ENCODE measurements at regions not wholly inside any gene's neighbourhood (a gene's known extent, or its start where the extent isn't known, plus 50 kb on each side); places are given as distances from the start of the nearest gene placed in this dataset.

DNA sequence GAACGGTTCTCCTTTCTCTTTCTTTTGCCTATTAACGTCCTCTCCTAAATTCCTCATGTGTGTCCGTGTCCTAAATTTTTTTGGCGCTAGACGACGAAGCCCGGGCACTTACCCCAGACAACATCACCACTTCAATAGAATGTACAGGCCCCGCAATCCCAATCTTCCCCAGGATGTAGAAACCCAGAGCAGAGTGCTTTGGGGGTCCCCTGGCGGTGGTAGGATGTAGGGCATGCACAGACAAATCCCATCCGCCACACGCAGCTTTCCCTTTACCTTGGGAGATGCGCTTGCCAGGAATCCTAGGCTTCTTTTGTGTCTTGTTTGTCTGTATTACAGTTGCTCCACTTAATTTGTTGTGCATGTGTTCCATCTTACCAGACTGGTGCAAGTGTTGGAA, 417.3 kb upstream of the ARID1B start:
- DNase-seq (ENCODE audit: low read depth, low spot score) = no peak
- TF ChIP-seq, protein P1, sequence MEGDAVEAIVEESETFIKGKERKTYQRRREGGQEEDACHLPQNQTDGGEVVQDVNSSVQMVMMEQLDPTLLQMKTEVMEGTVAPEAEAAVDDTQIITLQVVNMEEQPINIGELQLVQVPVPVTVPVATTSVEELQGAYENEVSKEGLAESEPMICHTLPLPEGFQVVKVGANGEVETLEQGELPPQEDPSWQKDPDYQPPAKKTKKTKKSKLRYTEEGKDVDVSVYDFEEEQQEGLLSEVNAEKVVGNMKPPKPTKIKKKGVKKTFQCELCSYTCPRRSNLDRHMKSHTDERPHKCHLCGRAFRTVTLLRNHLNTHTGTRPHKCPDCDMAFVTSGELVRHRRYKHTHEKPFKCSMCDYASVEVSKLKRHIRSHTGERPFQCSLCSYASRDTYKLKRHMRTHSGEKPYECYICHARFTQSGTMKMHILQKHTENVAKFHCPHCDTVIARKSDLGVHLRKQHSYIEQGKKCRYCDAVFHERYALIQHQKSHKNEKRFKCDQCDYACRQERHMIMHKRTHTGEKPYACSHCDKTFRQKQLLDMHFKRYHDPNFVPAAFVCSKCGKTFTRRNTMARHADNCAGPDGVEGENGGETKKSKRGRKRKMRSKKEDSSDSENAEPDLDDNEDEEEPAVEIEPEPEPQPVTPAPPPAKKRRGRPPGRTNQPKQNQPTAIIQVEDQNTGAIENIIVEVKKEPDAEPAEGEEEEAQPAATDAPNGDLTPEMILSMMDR (conservative IDR thresholded peaks at IDR 0.05) = peak; percentile 21
- peaks cover 6% of the 10 kb centered on the region for H3K9me3 Mint-ChIP-seq
- H3K4me1 Mint-ChIP-seq = no peaks in the 10 kb centered on the region
- H3K27ac Mint-ChIP-seq (ENCODE audit: unreplicated experiment) = no peak overlapping the region
- H3K36me3 Mint-ChIP-seq (ENCODE audit: low read depth) = no peaks in the 10 kb centered on the region
- no peak overlapping the region for H3K4me3 Mint-ChIP-seq
- no peaks in the 10 kb centered on the region for H3K27me3 Mint-ChIP-seq (ENCODE audit: low read depth)

DNA sequence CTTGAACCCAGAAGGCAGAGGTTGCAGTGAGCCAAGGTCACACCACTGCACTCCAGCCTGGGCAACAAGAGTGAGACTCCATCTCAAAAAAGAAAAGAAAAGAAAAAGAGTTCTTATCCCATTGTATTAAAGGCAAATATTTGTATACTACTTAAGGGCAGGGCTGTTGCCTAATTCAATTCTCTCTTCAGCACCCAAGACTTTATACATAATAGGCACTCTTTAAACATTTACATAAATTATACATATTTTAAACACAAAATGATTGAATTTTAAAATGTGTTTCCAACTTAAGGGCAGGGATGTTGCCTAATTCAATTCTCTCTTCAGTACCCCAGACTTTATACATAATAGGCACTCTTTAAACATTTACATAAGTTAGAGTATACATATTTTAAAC, 424.3 kb upstream of the ARID1B start:
- peaks cover 16% of the 10 kb centered on the region for H3K9me3 Mint-ChIP-seq
- H3K36me3 Mint-ChIP-seq (ENCODE audit: low read depth) = no peaks in the 10 kb centered on the region
- H3K27ac Mint-ChIP-seq (ENCODE audit: unreplicated experiment) = no peak overlapping the region
- peaks cover 16% of the 10 kb centered on the region for H3K4me1 Mint-ChIP-seq
- no peak overlapping the region for H3K4me3 Mint-ChIP-seq
- no peaks in the 10 kb centered on the region for H3K27me3 Mint-ChIP-seq (ENCODE audit: low read depth)
- TF ChIP-seq, protein P1 (conservative IDR thresholded peaks at IDR 0.05) = no peak
- DNase-seq (ENCODE audit: low read depth, low spot score) = no peak

DNA sequence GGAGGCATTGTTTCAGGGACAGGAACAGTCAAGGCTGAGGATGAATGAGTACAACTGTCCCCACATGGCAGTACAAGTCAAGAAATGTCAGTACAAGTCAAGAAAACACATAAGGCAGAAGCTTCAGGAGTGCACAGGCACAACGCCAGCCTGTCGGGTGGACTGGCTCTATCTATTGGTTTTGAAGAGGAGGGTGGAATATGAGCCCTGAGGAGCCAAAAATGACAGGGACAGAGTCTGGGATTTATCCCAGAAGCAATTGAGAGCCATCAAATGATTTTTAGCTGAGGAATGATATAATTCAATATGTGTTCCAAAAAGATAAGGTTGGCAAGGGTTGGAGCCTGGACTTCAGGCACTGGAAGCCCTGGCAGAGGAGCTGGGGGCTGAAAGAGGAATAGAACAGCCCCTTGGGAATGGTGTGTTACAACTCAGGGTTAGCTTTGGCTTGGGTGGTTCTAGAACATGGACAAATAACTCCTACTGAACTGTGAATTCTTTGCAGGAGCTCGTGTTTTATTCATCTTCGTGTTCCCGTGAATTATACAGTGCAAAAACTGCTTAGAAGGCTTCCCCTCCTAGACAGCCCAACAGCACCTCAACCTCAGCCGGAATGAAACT, 425.7 kb upstream of the ARID1B start:
- H3K4me1 Mint-ChIP-seq = peaks cover 22% of the 10 kb centered on the region
- no peaks in the 10 kb centered on the region for H3K27me3 Mint-ChIP-seq (ENCODE audit: low read depth)
- H3K4me3 Mint-ChIP-seq = no peak overlapping the region
- TF ChIP-seq, protein P1 (conservative IDR thresholded peaks at IDR 0.05) = no peak
- DNase-seq (ENCODE audit: low read depth, low spot score) = no peak
- H3K27ac Mint-ChIP-seq (ENCODE audit: unreplicated experiment) = no peak overlapping the region
- H3K36me3 Mint-ChIP-seq (ENCODE audit: low read depth) = no peaks in the 10 kb centered on the region
- H3K9me3 Mint-ChIP-seq = peaks cover 10% of the 10 kb centered on the region

DNA sequence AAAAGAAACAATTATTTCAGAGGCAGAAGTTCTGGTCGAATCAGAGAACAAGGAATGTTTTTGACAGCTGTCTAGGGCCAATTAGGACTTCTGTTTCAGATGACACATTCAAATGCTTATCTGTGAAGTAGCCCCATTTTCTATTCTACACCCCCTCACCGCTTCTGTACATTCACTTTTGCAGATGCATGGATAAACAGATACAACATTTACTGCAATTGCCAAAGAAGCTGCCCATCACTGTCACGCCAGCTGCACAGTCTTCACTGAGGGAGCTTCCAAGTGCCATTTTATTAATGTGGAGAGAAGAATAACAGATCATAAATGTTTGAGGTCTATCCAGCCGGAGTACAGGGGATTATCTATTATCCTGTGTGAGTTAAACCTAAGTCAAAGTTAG, 426.8 kb upstream of the ARID1B start:
- H3K27me3 Mint-ChIP-seq (ENCODE audit: low read depth) = no peaks in the 10 kb centered on the region
- peaks cover 10% of the 10 kb centered on the region for H3K9me3 Mint-ChIP-seq
- no peak overlapping the region for H3K27ac Mint-ChIP-seq (ENCODE audit: unreplicated experiment)
- DNase-seq (ENCODE audit: low read depth, low spot score) = no peak
- TF ChIP-seq, protein P1 (conservative IDR thresholded peaks at IDR 0.05) = no peak
- no peak overlapping the region for H3K4me3 Mint-ChIP-seq
- H3K36me3 Mint-ChIP-seq (ENCODE audit: low read depth) = no peaks in the 10 kb centered on the region
- H3K4me1 Mint-ChIP-seq = peaks cover 22% of the 10 kb centered on the region

DNA sequence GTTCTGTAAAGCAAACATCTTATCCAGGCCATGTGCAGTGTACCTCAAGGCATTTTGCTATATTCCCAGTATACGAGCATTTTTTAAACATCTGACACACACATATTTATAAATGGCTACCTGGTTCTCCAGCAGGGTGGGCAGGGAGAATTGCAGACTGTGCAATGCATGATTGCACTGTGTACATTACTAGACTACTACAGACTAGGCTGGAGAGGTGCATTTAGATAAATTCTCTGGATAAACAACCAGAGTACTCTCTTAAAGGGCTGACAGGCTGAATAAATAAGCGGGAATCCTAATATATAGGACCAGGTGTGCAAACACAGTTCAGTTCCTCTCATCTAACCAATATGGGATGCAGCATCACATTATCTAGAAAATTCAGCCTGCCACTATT, 428.3 kb upstream of the ARID1B start:
- Mint-ChIP-seq H3K36me3 (ENCODE audit: low read depth) (no peaks in the 10 kb centered on the region), H3K27ac (ENCODE audit: unreplicated experiment) (no peak overlapping the region), H3K4me3 (no peak overlapping the region), H3K4me1 (peaks cover 22% of the 10 kb centered on the region), H3K9me3 (peaks cover 10% of the 10 kb centered on the region), H3K27me3 (ENCODE audit: low read depth) (no peaks in the 10 kb centered on the region)
- TF ChIP-seq, protein P1 (conservative IDR thresholded peaks at IDR 0.05) = no peak
- DNase-seq (ENCODE audit: low read depth, low spot score) = no peak
